ENCODE measurements at regions not wholly inside any gene's neighbourhood (a gene's known extent, or its start where the extent isn't known, plus 50 kb on each side); places are given as distances from the start of the nearest gene placed in this dataset.

DNA sequence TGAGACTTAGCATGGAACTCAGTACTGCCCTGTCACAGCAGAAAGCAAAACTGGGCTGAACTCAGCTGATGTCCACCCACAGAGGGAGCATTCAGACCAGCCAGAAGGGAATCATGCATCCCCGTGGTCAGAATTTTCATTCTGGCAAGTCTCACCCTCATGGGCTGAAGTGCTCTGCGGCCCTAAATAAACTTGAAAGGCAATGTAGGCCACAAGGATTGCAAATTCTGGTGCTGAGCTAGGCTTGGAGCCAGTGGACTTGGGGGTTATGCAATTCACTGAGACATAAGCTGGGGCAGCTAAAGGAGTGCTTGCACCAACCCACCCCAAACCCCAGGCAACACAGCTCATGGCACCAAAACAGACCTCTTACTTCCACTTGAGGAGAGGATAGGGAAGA lies 494.1 kb downstream of the GABRG1 start:
- TF ChIP-seq, protein P1, sequence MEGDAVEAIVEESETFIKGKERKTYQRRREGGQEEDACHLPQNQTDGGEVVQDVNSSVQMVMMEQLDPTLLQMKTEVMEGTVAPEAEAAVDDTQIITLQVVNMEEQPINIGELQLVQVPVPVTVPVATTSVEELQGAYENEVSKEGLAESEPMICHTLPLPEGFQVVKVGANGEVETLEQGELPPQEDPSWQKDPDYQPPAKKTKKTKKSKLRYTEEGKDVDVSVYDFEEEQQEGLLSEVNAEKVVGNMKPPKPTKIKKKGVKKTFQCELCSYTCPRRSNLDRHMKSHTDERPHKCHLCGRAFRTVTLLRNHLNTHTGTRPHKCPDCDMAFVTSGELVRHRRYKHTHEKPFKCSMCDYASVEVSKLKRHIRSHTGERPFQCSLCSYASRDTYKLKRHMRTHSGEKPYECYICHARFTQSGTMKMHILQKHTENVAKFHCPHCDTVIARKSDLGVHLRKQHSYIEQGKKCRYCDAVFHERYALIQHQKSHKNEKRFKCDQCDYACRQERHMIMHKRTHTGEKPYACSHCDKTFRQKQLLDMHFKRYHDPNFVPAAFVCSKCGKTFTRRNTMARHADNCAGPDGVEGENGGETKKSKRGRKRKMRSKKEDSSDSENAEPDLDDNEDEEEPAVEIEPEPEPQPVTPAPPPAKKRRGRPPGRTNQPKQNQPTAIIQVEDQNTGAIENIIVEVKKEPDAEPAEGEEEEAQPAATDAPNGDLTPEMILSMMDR (IDR thresholded peaks at IDR 0.05; ENCODE audit: low read depth, low read length, poor library complexity, severe bottlenecking): no peak
- no peak for TF ChIP-seq EZH2phosphoT487 (IDR thresholded peaks at IDR 0.05; ENCODE audit: borderline replicate concordance, low read length)

All from DOHH2 (cell line).